HL-60 (cell line): ENCODE measurements at regions not wholly inside any gene's neighbourhood (a gene's known extent, or its start where the extent isn't known, plus 50 kb on each side); places are given as distances from the start of the nearest gene placed in this dataset.

Source experiments
- DNase-seq, 2 experiments: peaks; one replicate each; pipeline ENCODE4 v3.0.0-alpha.2; 2010 to 2020; ENCODE audit warnings: low read depth in 1 of 2, low spot score in 1 of 2
- H3K27ac ChIP-seq: fragments of 250-450 bp; sonication (Bioruptor Pico); replicated peaks from 2 replicates; pipeline ENCODE4 v1.5.1; 2020; ENCODE audit warnings: mild to moderate bottlenecking, moderate library complexity
- H3K27me3 ChIP-seq: fragments of 250-450 bp; sonication (Bioruptor Pico); 2 replicates; pipeline ENCODE4 v1.5.1; 2021; ENCODE audit warnings: mild to moderate bottlenecking, moderate library complexity; ENCODE audit not compliant: insufficient read depth, poor library complexity, severe bottlenecking
- H3K4me3 ChIP-seq: replicated peaks from 2 replicates; pipeline ENCODE4 v1.5.1; 2011; ENCODE audit warnings: mild to moderate bottlenecking, control low read depth, low read length; ENCODE audit not compliant: insufficient read depth
- GABPA ChIP-seq: IDR thresholded peaks from 2 replicates; pipeline ENCODE4 v1.6.1; 2012; ENCODE audit warnings: low read depth
- POLR2AphosphoS5 ChIP-seq: IDR thresholded peaks from 2 replicates; pipeline ENCODE4 v1.6.1; 2012; ENCODE audit warnings: low read depth
- REST ChIP-seq: IDR thresholded peaks from 2 replicates; pipeline ENCODE4 v1.6.1; 2012; ENCODE audit warnings: low read depth; ENCODE audit not compliant: insufficient replicate concordance
- SPI1 ChIP-seq: IDR thresholded peaks from 2 replicates; pipeline ENCODE4 v1.6.1; 2012; ENCODE audit warnings: low read depth, mild to moderate bottlenecking, borderline replicate concordance
- TF ChIP-seq, protein P1 (sequence below): IDR thresholded peaks from one replicate; pipeline ENCODE4 v1.5.1; 2011; ENCODE audit warnings: low read length, control low read depth, inconsistent platforms; ENCODE audit not compliant: insufficient read depth

DNA sequence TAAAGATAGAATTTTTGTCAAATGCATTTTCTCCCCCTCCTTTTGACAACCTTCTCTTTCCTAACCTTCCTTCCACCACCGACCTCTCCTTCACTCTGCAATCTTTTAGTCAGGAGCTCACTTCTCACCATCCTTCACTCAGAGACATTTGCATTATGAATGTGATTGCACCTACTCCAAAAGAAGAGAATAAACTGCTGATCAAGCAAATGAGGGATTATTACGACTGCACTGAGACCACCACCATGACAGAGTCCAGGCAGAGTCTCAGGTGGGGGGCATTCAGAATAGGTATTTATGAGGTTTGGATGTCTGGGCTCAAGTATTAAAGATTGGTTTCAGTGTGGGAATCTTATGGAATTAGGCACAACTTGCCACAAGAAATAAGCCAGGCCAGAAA is 483.9 kb downstream of the PTH2R start:
- no peak for DNase-seq
- Histone ChIP-seq H3K27ac (no peak overlapping the region), H3K27me3 (no peaks in the 10 kb centered on the region), H3K4me3 (no peak overlapping the region)
- TF ChIP-seq POLR2AphosphoS5 (no peak), SPI1 (no peak), GABPA (no peak), REST (no peak)
- TF ChIP-seq, protein P1, sequence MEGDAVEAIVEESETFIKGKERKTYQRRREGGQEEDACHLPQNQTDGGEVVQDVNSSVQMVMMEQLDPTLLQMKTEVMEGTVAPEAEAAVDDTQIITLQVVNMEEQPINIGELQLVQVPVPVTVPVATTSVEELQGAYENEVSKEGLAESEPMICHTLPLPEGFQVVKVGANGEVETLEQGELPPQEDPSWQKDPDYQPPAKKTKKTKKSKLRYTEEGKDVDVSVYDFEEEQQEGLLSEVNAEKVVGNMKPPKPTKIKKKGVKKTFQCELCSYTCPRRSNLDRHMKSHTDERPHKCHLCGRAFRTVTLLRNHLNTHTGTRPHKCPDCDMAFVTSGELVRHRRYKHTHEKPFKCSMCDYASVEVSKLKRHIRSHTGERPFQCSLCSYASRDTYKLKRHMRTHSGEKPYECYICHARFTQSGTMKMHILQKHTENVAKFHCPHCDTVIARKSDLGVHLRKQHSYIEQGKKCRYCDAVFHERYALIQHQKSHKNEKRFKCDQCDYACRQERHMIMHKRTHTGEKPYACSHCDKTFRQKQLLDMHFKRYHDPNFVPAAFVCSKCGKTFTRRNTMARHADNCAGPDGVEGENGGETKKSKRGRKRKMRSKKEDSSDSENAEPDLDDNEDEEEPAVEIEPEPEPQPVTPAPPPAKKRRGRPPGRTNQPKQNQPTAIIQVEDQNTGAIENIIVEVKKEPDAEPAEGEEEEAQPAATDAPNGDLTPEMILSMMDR = no peak

DNA sequence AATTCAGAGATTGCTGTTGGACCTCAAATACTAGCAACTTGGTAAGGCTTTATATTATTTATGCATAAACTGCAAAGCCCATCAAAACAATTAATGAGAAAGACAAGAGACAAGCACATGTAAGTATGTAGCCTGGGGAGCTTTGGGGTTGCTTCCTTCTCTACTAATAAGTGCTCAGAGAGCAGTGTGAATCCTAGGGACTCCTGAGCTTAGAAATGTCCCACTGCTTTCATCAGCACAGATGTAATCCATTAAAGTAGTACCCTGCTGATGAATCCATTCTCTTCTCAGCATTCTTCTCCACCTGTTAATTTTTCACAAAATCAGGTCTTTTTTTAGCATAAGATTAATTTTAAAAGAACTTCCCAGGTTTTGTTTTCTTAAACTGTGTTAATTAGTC is 485.6 kb downstream of the PTH2R start:
- no peak for DNase-seq
- Histone ChIP-seq H3K27ac (no peak overlapping the region), H3K27me3 (no peaks in the 10 kb centered on the region), H3K4me3 (no peak overlapping the region)
- no peak for TF ChIP-seq GABPA
- TF ChIP-seq, protein P1 = no peak

DNA sequence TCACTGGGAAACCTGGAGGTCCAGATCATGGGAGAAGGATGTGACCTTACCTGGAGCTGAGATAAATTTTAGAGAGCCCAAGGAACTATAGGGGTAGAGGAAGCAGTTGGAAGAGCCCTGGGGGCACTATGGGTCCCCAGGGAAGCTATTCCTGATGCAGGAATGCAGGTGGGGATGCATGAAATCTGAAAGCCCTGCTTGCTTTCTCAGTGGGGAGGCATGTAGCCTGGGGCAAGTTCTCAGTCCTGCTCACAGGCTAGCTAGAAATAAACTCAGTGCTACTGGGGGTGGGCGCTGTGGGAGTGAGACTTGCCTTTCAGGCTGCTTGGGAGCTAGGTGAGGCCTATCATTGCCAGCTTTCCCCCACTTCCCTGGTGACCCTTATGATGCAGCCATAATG is 499.7 kb downstream of the PTH2R start:
- TF ChIP-seq GABPA = no peak
- no peak for TF ChIP-seq SPI1
- no peak for TF ChIP-seq REST
- no peak for TF ChIP-seq POLR2AphosphoS5
- TF ChIP-seq, protein P1 = no peak
- no peak for DNase-seq
- H3K27ac ChIP-seq = no peak overlapping the region
- no peaks in the 10 kb centered on the region for H3K27me3 ChIP-seq
- no peak overlapping the region for H3K4me3 ChIP-seq

DNA sequence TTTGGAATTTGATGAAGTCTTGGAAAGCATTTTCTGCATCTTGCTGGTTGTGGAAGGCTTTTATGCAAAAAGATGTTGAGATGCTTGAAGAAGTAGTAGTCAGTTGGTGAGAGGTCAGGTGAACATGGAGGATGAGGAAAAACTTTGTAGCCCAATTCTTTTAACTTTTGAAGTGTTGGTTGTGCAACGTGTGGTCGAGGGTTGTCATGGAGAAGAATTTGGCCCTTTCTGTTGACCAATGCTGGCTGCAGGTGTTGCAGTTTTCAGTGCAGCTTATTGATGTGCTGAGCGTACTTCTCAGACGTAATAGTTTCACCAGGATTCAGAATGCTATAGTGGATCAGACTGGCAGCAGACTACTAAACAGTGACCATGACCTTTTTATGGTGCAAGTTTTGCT is 508.4 kb upstream of the MAP2 start:
- H3K27ac ChIP-seq = no peak overlapping the region
- DNase-seq = no peak
- H3K4me3 ChIP-seq = no peak overlapping the region
- H3K27me3 ChIP-seq = no peaks in the 10 kb centered on the region
- TF ChIP-seq, protein P1 = no peak
- no peak for TF ChIP-seq SPI1
- no peak for TF ChIP-seq REST
- no peak for TF ChIP-seq POLR2AphosphoS5
- no peak for TF ChIP-seq GABPA
